H1 (cell line): ENCODE measurements at regions not wholly inside any gene's neighbourhood (a gene's known extent, or its start where the extent isn't known, plus 50 kb on each side); places are given as distances from the start of the nearest gene placed in this dataset.

Experiments
- CBX8 ChIP-seq: fragments of 300-800, 300-1000 bp; sonication (generic); IDR thresholded peaks from 2 replicates; pipeline ENCODE4 v1.7.1; 2016; ENCODE audit warnings: low read depth, low read length, borderline replicate concordance
- POLR2AphosphoS5 ChIP-seq: IDR thresholded peaks from 2 replicates; pipeline ENCODE4 v1.6.1; 2011; ENCODE audit warnings: low read depth, low read length
- RFX5 ChIP-seq: IDR thresholded peaks from 2 replicates; pipeline ENCODE4 v1.6.1; 2011; ENCODE audit warnings: low read depth, low read length, improper control_type of control experiment, borderline replicate concordance
- RXRA ChIP-seq: IDR thresholded peaks from 2 replicates; pipeline ENCODE4 v1.6.1; 2011; ENCODE audit warnings: low read depth, mild to moderate bottlenecking, low read length, moderate library complexity; ENCODE audit not compliant: insufficient read depth
- SP2 ChIP-seq: IDR thresholded peaks from 2 replicates; pipeline ENCODE4 v1.6.1; 2012; ENCODE audit warnings: mild to moderate bottlenecking, low read length, inconsistent platforms
- TF ChIP-seq, protein P1 (sequence below), 3 experiments: IDR thresholded peaks; 1 replicate in 2 of 3; 2 replicates in 1 of 3; pipeline versions ENCODE4 v1.5.1 to v1.6.1; 2011; ENCODE audit warnings: low read length in 3 of 3, mild to moderate bottlenecking in 3 of 3, inconsistent platforms in 2 of 3, low read depth in 1 of 3, moderate library complexity in 1 of 3; ENCODE audit not compliant: insufficient read depth in 1 of 3; ENCODE audit errors: control extremely low read depth in 1 of 3

DNA sequence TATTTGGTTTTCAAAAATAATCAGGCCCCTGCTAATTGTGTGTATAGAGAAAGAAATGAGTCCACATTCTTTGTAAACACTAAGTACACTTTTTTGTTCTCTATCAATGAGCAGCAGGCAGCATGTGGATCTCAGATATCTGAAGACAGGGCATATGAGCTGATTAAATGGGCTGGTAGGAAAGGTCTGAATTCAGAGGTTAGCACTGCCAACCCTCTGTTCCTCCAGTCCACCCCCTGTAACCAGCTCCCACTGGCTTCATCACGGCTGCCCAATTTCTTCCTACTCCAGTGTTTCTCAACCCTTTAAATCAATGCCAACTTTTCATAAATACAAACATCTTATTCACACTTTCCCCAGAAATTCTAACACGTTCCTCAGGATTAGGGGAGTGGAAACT is 128.5 kb downstream of the TPBG start:
- TF ChIP-seq SP2 (no peak), RFX5 (no peak), POLR2AphosphoS5 (no peak), RXRA (no peak), CBX8 (no peak)
- TF ChIP-seq, protein P1, sequence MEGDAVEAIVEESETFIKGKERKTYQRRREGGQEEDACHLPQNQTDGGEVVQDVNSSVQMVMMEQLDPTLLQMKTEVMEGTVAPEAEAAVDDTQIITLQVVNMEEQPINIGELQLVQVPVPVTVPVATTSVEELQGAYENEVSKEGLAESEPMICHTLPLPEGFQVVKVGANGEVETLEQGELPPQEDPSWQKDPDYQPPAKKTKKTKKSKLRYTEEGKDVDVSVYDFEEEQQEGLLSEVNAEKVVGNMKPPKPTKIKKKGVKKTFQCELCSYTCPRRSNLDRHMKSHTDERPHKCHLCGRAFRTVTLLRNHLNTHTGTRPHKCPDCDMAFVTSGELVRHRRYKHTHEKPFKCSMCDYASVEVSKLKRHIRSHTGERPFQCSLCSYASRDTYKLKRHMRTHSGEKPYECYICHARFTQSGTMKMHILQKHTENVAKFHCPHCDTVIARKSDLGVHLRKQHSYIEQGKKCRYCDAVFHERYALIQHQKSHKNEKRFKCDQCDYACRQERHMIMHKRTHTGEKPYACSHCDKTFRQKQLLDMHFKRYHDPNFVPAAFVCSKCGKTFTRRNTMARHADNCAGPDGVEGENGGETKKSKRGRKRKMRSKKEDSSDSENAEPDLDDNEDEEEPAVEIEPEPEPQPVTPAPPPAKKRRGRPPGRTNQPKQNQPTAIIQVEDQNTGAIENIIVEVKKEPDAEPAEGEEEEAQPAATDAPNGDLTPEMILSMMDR (IDR thresholded peaks at IDR 0.05; ENCODE audit: control extremely low read depth in 1 of 3, insufficient read depth in 1 of 3, low read depth in 1 of 3, low read length in 3 of 3): no peak
